ENCODE measurements at regions not wholly inside any gene's neighbourhood (a gene's known extent, or its start where the extent isn't known, plus 50 kb on each side); places are given as distances from the start of the nearest gene placed in this dataset.

DNA sequence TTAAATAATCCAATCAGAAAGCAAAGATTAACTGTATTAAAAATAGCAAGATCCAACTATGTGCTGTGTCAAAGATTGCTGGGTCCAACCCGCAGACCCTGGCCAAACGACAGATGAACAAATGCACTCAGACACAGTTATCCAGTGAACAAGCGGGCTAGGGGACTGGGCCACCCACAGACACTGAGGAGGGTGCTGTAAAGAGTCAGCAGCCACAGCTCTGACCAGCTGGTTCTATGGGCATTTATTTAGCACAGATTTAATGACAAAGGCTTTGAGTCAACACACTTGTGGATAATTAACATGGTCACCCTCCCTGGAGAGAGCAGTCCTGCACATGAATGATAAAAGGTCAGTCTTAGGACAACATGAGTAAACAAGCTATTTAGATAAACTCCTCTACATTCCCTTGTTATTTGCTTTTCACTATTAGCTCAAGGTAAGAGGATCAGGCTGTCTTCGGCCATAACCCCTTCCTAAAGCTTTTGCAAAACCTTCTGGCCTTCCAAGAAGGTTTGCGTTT lies 424.9 kb downstream of the HINT1 start:
- Histone ChIP-seq H3K4me1 (replicated peaks in 1 of 2) (no peaks in the 10 kb centered on the region), H3K27me3 (no peaks in the 10 kb centered on the region), H3K36me3 (replicated peaks in 1 of 2) (no peaks in the 10 kb centered on the region), H3K27ac (no peak overlapping the region), H3K4me3 (no peak overlapping the region), H3K9me3 (replicated peaks in 1 of 3) (peaks cover 0 to 4% (median 4%) of the 10 kb centered on the region in 3 donors)
- TF ChIP-seq POLR2A (IDR thresholded peaks at IDR 0.05): no peak
- TF ChIP-seq CTCF (IDR thresholded peaks at IDR 0.05): no peak
- intact Hi-C loops (cut with DNase I): no loop called here
- 84 to 88% (median 86%) methylated on average over 5 of the region's 5 CpGs for WGBS, 4 donors
- DNase-seq: no peak

GRCh38 chr5:130731839-130732238 lies 433.2 kb downstream of the HINT1 start:
- no peak for DNase-seq
- no peaks in the 10 kb centered on the region for H3K4me1 ChIP-seq (replicated peaks in 1 of 2)
- no peaks in the 10 kb centered on the region for H3K27me3 ChIP-seq
- H3K9me3 ChIP-seq (replicated peaks in 1 of 3): no peaks in the 10 kb centered on the region
- intact Hi-C loops (cut with DNase I): no loop called here
- no peaks in the 10 kb centered on the region for H3K36me3 ChIP-seq (replicated peaks in 1 of 2)
- 89 to 96% (median 95%) methylated on average over 4 of the region's 4 CpGs for WGBS, 4 donors
- H3K27ac ChIP-seq: no peak overlapping the region
- no peak for TF ChIP-seq CTCF (IDR thresholded peaks at IDR 0.05)
- no peak for TF ChIP-seq POLR2A (IDR thresholded peaks at IDR 0.05)
- no peak overlapping the region for H3K4me3 ChIP-seq

- Histone ChIP-seq H3K27ac (no peak overlapping the region), H3K4me3 (no peak overlapping the region), H3K27me3 (no peaks in the 10 kb centered on the region), H3K36me3 (replicated peaks in 1 of 2) (no peaks in the 10 kb centered on the region), H3K9me3 (replicated peaks in 1 of 3) (no peaks in the 10 kb centered on the region), H3K4me1 (replicated peaks in 1 of 2) (no peaks in the 10 kb centered on the region)
- TF ChIP-seq CTCF (IDR thresholded peaks at IDR 0.05) (no peak), POLR2A (IDR thresholded peaks at IDR 0.05) (no peak)
- WGBS, 4 donors: 48 to 67% (median 59%) methylated on average over 2 of the region's 2 CpGs
- intact Hi-C loops (cut with DNase I): no loop called here
- no peak for DNase-seq
These were observed 435.5 kb downstream of the HINT1 start for GRCh38 chr5:130729541-130729940.

GRCh38 chr5:130727830-130728229 lies 437.2 kb downstream of the HINT1 start:
- H3K27me3 ChIP-seq: no peaks in the 10 kb centered on the region
- no peaks in the 10 kb centered on the region for H3K9me3 ChIP-seq (replicated peaks in 1 of 3)
- no peaks in the 10 kb centered on the region for H3K4me1 ChIP-seq (replicated peaks in 1 of 2)
- 74 to 82% (median 79%) methylated on average over 1 of the region's 1 CpG for WGBS, 4 donors
- no peak for TF ChIP-seq POLR2A (IDR thresholded peaks at IDR 0.05)
- no peak for TF ChIP-seq CTCF (IDR thresholded peaks at IDR 0.05)
- no peak overlapping the region for H3K27ac ChIP-seq
- no peak for DNase-seq
- intact Hi-C loops (cut with DNase I): no loop called here
- H3K36me3 ChIP-seq (replicated peaks in 1 of 2): no peaks in the 10 kb centered on the region
- no peak overlapping the region for H3K4me3 ChIP-seq
